A172 (cell line): ENCODE measurements at regions not wholly inside any gene's neighbourhood (a gene's known extent, or its start where the extent isn't known, plus 50 kb on each side); places are given as distances from the start of the nearest gene placed in this dataset.
A peak's percentile ranks its signal among the peaks of the same experiment; 100 is the strongest.
"Not testable (repeated sequence)": the region's sequence is repeated elsewhere in the genome, so short reads cannot be mapped to it uniquely, and the experiment has no call there.

Source experiments
- DNase-seq: peaks from one replicate; pipeline ENCODE4 v3.0.0-alpha.2; 2015; ENCODE audit warnings: low spot score

GRCh38 chr16:46519063-46519462 is 102.1 kb downstream of the SHCBP1 start:
- no peak for DNase-seq

GRCh38 chr16:46496701-46497100 is 124.5 kb downstream of the SHCBP1 start:
- no peak for DNase-seq

GRCh38 chr16:46482895-46483294 is 138.3 kb downstream of the SHCBP1 start:
- no peak for DNase-seq

- no peak for DNase-seq
Measured at GRCh38 chr16:46466239-46466638, 154.9 kb downstream of the SHCBP1 start.

- not testable (repeated sequence) for DNase-seq
Measured at GRCh38 chr16:46454801-46455200, 166.4 kb downstream of the SHCBP1 start.

- DNase-seq, result no peak
Measured at GRCh38 chr16:46428108-46429061, 192.8 kb downstream of the SHCBP1 start.

DNA sequence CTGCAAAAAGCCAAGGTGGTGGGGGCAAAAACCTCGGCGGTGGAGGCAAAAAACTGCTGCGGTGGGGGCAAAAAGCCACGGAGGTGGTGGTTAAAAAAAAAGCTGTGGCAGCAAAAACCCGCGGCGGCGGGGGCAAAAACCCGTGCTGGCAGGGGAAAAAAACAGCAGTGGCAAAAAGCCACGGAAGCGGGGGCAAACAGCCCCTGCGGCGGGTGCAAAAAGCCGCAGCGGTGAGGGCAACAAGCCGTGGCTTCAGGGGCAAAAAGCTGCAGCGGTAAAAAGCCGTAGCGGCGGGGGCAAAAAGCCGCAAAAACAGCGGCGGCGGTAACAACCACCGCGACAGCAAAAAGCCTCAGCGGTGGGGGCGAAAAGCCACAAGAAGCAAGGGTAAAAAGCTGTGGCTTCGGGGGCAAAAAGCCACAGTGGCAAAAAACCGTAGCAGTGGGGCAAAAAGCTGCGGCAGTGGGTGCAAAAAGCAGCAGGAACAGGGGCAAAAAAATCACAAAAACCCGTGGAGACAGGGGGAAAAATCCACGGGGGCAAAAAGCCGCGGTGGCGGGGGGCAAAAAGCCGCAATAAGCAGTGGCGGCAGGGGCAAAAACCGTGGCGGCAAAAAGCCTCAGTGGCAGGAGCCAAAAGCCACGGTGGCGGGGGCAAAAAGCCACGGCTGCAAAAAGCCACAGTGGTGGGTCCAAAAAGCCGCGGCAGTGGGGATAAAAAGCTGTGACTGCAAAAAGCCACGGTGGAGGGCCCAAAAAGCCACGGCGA is 193.7 kb downstream of the SHCBP1 start:
- no peak for DNase-seq

- no peak for DNase-seq
Measured at GRCh38 chr16:46426336-46426735, 194.8 kb downstream of the SHCBP1 start.

DNA sequence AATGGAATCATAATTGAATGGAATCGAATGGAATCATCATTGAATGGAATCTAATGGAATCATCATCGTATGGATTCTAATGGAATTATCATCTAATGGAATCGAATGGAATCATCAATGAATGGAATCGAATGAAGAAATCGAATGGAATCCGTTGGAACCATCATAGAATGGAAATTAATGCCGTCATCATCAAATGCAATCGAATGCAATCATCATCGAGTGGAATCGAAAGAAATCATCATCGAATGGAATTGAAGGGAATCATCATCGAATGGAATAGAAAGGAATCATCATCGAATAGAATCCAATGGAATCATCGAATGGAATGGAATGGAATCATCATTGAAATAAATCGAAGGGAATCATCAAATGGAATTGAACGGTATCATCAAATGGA is 217.2 kb downstream of the SHCBP1 start:
- no peak for DNase-seq

DNA sequence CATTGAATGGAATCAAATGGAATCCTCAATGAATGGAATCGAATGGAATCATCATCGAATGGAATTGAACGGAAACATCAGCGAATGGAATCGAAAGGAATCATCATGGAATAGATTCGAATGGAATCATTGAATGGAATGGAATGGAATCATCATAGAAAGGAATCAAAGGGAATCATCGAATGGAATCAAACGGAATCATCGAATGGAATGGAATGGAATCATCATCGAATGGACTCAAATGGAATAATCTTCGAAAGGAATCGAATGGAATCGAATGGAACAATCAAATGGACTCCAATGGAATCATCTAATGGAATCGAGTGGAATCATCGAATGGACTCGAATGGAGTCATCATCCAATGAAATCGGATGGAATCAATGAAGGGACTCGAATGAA is 222.6 kb downstream of the SHCBP1 start:
- not testable (repeated sequence) for DNase-seq

GRCh38 chr16:46396883-46397270 is 224.3 kb downstream of the SHCBP1 start:
- not testable (repeated sequence) for DNase-seq

DNA sequence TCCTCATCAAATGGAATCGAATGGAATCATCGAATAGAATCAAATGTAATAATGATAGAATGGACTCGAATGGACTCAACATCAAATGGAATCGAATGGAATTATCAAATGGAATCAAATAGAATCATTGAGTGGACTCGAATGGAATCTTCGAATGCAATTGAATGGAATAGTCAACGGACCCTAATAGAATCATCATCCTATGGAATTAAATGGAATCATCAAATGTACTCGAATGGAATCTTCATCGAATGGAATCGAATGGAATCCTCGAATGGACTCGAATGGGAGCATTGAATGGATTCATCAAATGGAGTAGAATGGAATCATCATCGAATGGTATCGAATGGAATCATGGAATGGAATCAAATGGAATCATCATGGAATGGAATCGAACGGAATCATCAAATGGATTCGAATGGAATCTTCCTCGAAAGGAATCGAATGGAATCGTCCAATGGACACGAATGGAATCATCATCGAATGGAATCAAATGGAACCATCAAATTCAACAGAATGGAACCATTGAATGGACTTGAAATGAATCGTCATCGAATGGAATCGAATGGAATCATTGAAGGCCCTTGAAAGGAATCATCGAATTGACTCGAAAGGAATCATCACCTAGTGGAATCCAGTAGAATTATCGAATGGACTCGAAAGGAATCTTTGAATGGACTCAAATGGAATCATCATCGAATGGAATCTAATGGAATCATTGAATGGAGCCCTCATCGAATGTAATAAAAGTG is 224.9 kb downstream of the SHCBP1 start:
- peak; percentile 40 for DNase-seq

DNA sequence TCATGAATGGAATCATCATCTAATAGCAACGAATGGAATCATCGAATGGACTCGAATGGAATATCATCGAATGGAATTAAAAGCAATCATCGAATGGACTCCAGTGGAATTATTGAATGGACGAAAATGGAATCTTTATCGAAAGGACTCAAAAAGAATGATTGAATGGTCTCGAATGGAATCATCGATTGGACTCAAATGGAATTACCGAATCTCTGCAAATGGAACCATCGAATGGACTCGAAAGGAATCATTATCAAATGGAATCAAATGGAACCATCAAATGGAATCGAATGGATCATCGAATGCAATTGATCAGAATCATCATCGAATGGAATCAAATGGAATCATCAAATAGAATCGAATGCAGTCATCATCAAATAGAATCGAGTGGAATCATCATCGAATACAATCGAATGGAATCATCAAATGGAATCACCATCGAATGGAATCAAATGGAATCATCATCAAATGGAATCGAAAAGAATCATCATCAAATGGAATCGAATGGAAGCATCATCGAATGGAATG is 225.7 kb downstream of the SHCBP1 start:
- peak; percentile 46 for DNase-seq

- peak; percentile 53 for DNase-seq
Measured at GRCh38 chr16:46394963-46395362, 226.2 kb downstream of the SHCBP1 start.

GRCh38 chr16:46394149-46394548 is 227.0 kb downstream of the SHCBP1 start:
- peak; percentile 14 for DNase-seq

DNA sequence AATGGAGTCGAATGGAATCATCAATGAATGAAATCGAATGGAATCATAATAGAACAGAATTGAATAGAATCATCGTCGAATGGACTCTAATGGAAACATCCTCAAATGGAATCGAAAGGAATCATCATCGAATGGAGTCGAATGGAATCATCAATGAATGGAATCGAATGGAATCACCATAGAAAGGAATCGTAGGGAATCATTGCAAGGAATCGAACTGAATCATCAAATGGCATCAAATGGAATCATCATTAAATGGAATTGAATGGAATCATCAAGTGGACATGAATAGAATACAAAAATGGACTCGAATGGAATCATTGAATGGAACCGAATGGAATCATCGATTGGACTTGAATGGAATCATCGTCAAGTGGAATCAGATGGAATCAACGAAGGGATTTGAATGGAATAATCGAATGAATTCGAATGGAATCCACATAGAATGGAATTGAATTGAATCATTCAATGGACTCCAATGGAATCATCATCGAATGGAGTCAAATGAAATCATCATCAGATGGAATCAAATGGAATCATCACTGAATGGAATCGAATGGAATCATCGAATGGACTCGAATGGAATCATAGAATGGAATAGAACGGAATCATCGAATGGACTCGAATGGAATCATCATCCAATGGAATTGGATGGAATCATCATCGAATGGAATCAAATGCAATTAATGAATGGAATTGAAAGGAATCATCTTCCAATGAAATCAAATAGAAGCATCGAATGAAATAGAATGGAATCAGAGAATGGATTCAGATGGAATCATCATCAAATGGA is 228.1 kb downstream of the SHCBP1 start:
- DNase-seq, result peak; percentile 75

DNA sequence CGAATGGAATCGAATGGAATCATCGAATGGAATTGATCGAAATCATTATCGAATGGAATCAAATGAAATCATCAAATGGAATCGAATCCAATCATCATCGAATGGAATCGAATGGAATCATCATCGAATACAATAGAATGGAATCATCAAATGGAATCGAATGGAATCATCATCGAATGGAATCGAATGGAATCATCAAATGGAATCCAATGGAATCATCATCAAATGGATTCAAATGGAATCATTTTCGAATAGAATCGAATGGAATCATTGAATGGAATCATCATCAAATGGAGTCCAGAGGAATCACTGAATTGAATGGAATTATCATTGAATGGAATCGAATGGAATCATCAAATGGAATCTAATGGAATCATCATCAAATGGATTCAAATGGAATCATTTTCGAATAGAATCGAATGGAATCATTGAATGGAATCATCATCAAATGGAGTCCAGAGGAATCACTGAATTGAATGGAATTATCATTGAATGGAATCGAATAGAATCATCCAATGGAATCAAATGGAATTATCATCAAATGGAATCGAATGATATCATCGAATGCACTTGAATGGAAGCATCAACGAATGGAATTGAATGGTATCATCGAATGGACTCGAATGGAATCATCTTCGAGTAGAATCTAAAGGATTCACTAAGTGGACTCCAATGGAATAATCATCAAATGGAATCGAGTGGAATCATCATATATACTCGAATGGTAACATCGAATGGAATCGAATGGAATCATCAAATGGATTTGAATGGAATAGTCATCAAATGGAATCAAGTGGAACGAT is 230.3 kb downstream of the SHCBP1 start:
- DNase-seq, result peak; percentile 22

DNA sequence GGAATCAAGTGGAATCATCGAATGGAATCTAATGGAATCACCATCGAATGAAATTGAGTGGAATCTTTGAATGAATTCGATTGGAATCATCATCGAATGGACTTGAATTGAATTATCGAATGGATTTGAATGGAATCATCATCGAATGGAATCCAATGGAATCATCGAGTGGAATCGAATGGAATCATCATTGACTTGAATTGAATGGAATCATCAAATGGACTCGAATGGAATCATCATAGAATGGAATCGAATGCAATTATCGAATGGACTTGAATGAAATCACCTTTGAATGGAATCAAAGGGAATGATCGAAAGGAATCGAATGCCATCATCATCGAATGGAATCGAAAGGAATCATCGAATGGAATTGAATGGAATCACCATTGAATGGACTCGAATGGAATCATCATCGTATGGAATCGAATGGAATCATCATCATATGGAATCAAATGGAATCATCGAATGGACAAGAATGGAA is 231.6 kb downstream of the SHCBP1 start:
- peak; percentile 98 for DNase-seq

GRCh38 chr16:46388939-46389491 is 232.2 kb downstream of the SHCBP1 start:
- not testable (repeated sequence) for DNase-seq

- peak; percentile 67 for DNase-seq
Measured at GRCh38 chr16:46388354-46388753, 232.8 kb downstream of the SHCBP1 start.
